ENCODE measurements at regions not wholly inside any gene's neighbourhood (a gene's known extent, or its start where the extent isn't known, plus 50 kb on each side); places are given as distances from the start of the nearest gene placed in this dataset.
A peak's percentile ranks its signal among the peaks of the same experiment; 100 is the strongest.

DNA sequence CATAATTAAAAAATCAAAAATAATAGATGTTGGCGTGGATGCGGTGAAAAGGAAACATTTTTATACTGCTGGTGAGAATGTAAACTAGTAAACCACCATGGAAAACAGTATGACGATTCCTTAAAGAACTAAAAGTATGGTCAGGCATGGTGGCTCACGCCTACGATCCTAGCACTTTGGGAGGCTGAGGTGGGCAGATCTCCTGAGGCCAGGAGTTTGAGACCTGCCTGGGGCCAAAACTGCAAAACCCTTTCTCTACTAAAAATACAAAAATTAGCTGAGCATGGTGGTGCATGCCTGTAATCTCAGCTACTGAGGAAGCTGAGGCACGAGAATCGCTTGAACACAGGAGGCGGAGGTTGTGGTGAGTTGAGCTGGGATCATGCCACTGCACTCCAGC, 195.7 kb upstream of the BMP4 start:
- H3K27me3 ChIP-seq (ENCODE audit: control insufficient read depth, insufficient read depth, low read length), result no peaks in the 10 kb centered on the region
- H3K27me3 Mint-ChIP-seq (ENCODE audit: low read depth in 2 of 2), result no peaks in the 10 kb centered on the region
- intact Hi-C loops (cut with micrococcal nuclease), result no loop called here
- H3K4me1 Mint-ChIP-seq, result no peaks in the 10 kb centered on the region
- ATAC-seq, result no peak
- no peaks in the 10 kb centered on the region for H3K9me3 ChIP-seq (ENCODE audit: control insufficient read depth, insufficient read depth, low read length)
- H3K4me1 ChIP-seq (ENCODE audit: control insufficient read depth, insufficient read depth, low read length), result no peaks in the 10 kb centered on the region
- H3K36me3 Mint-ChIP-seq, result no peaks in the 10 kb centered on the region
- no peak for DNase-seq
- no peak overlapping the region for H3K4me3 Mint-ChIP-seq
- 99% methylated on average over 8 of the region's 8 CpGs for WGBS (ENCODE audit: insufficient coverage)
- no peaks in the 10 kb centered on the region for H3K36me3 ChIP-seq (ENCODE audit: control insufficient read depth, insufficient read depth, low read length)
- H3K9me3 Mint-ChIP-seq, result peaks cover 13 to 17% of the 10 kb centered on the region in 2 donors
- no peak overlapping the region for H3K27ac Mint-ChIP-seq
- no peak overlapping the region for H3K4me3 ChIP-seq (ENCODE audit: low read length)
- no peak overlapping the region for H3K27ac ChIP-seq (ENCODE audit: low read length)
- TF ChIP-seq, protein P1, sequence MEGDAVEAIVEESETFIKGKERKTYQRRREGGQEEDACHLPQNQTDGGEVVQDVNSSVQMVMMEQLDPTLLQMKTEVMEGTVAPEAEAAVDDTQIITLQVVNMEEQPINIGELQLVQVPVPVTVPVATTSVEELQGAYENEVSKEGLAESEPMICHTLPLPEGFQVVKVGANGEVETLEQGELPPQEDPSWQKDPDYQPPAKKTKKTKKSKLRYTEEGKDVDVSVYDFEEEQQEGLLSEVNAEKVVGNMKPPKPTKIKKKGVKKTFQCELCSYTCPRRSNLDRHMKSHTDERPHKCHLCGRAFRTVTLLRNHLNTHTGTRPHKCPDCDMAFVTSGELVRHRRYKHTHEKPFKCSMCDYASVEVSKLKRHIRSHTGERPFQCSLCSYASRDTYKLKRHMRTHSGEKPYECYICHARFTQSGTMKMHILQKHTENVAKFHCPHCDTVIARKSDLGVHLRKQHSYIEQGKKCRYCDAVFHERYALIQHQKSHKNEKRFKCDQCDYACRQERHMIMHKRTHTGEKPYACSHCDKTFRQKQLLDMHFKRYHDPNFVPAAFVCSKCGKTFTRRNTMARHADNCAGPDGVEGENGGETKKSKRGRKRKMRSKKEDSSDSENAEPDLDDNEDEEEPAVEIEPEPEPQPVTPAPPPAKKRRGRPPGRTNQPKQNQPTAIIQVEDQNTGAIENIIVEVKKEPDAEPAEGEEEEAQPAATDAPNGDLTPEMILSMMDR (IDR thresholded peaks at IDR 0.05), result no peak

DNA sequence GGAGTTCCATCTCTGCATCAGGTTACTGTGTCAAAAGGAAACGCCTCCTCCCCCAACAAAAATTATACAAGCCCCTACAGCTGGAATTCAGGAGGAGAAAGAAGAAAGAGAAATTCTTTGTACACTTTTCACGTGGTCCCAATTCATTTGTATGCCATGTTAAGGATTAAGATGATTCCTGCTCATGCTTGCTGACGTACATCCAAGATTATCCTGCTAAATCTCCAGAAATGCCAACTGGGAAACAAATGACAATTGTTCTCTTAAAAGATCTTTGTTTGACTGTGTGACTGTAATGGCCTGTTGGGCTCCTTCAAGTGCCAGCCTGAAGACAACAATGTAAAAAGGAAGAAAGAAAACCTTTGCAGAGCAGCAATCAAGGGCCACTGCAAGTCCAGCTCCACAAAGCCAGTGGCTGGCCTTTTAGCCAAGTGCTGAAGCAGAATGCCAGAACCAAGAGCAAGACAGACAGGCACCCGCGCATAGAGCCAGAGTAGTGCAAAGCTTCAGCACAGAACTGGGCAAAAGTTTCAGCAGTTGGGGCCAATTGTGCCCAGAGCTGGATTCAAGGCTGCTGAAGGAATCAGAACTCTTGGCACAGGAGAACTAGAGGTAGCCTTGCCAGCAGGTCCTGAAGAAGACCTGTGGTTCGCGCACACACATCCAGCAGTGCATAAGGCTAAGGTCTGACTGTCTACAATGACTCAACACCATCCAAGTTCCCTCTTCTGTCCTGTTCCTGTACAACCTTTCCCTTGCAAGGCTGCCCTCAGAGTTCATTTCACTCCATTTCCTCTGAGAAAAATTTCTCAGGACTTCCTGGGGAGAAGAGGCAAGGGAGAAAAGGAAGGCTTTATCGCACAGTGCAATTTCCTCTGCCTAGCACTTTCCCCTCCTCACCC, 209.7 kb upstream of the BMP4 start:
- no peak overlapping the region for H3K27ac Mint-ChIP-seq
- H3K4me3 Mint-ChIP-seq, result no peak overlapping the region
- WGBS (ENCODE audit: insufficient coverage), result 92% methylated on average over 7 of the region's 8 CpGs
- no peaks in the 10 kb centered on the region for H3K36me3 Mint-ChIP-seq
- peaks cover 0 to 14% of the 10 kb centered on the region in 2 donors for H3K27me3 Mint-ChIP-seq (ENCODE audit: low read depth in 2 of 2)
- peaks cover 2 to 4% of the 10 kb centered on the region in 2 donors for H3K9me3 Mint-ChIP-seq
- Histone ChIP-seq H3K36me3 (ENCODE audit: control insufficient read depth, insufficient read depth, low read length) (no peaks in the 10 kb centered on the region), H3K4me1 (ENCODE audit: control insufficient read depth, insufficient read depth, low read length) (no peaks in the 10 kb centered on the region), H3K9me3 (ENCODE audit: control insufficient read depth, insufficient read depth, low read length) (no peaks in the 10 kb centered on the region), H3K4me3 (ENCODE audit: low read length) (no peak overlapping the region), H3K27ac (ENCODE audit: low read length) (no peak overlapping the region), H3K27me3 (ENCODE audit: control insufficient read depth, insufficient read depth, low read length) (no peaks in the 10 kb centered on the region)
- TF ChIP-seq, protein P1 (IDR thresholded peaks at IDR 0.05), result no peak
- ATAC-seq, result peak in 1 of 3 donors; percentile 17
- no peak for DNase-seq
- no peaks in the 10 kb centered on the region for H3K4me1 Mint-ChIP-seq
- intact Hi-C loops (cut with micrococcal nuclease), result no loop called here

DNA sequence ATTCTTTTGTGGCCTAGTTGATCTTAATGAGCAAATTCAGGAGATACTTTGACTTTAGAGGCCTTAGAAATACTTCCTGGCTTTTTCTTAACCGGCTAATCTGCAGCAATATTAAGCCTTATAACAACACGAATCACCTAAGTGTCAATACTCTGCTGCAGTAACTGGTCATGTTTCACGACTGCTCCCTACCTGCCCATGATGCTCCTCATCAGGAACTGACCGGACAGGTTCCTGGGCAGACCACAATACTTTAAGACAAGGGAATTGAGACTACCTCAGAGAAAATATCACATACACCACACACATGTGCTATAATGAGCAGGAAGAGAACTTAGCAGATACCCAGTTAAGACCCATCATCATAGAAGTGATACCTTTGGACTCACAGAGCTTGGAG, 211.9 kb upstream of the BMP4 start:
- Mint-ChIP-seq H3K27me3 (ENCODE audit: low read depth in 2 of 2) (peaks cover 0 to 14% of the 10 kb centered on the region in 2 donors), H3K4me1 (no peaks in the 10 kb centered on the region), H3K9me3 (no peaks in the 10 kb centered on the region), H3K27ac (no peak overlapping the region), H3K36me3 (no peaks in the 10 kb centered on the region), H3K4me3 (no peak overlapping the region)
- intact Hi-C loops (cut with micrococcal nuclease), result no loop called here
- ATAC-seq (no peak), DNase-seq (no peak)
- no peaks in the 10 kb centered on the region for H3K27me3 ChIP-seq (ENCODE audit: control insufficient read depth, insufficient read depth, low read length)
- no peaks in the 10 kb centered on the region for H3K36me3 ChIP-seq (ENCODE audit: control insufficient read depth, insufficient read depth, low read length)
- H3K4me3 ChIP-seq (ENCODE audit: low read length), result no peak overlapping the region
- WGBS (ENCODE audit: insufficient coverage), result 87% methylated on average over 4 of the region's 4 CpGs
- H3K27ac ChIP-seq (ENCODE audit: low read length), result no peak overlapping the region
- no peaks in the 10 kb centered on the region for H3K4me1 ChIP-seq (ENCODE audit: control insufficient read depth, insufficient read depth, low read length)
- TF ChIP-seq, protein P1 (IDR thresholded peaks at IDR 0.05), result no peak
- H3K9me3 ChIP-seq (ENCODE audit: control insufficient read depth, insufficient read depth, low read length), result no peaks in the 10 kb centered on the region
